RWPE1 (cell line): ENCODE measurements at regions not wholly inside any gene's neighbourhood (a gene's known extent, or its start where the extent isn't known, plus 50 kb on each side); places are given as distances from the start of the nearest gene placed in this dataset.
A peak's percentile ranks its signal among the peaks of the same experiment; 100 is the strongest.

Experiments used
- CTCF ChIA-PET: fragments of 350-600 bp; sonication (Branson Sonifier 250); formaldehyde crosslinking; extraction: SDS; loops from one replicate; lab custom pipeline; 2021; lab: Yijun Ruan, JAX
- POLR2A ChIA-PET: fragments of 400-600 bp; formaldehyde crosslinking; extraction: SDS; loops from one replicate; lab custom pipeline; 2020; ENCODE audit warnings: antibody characterized with exemption; ENCODE audit not compliant: low non-redundant PET; lab: Yijun Ruan, JAX
- DNase-seq: peaks from one replicate; pipeline ENCODE4 v3.0.0; 2012; ENCODE audit warnings: low spot score
- H3K27ac ChIP-seq: fragments of 450-650 bp; 2 replicates; pipeline ENCODE4 v1.5.1; 2017
- CTCF ChIP-seq: fragments of 450-650 bp; conservative IDR thresholded peaks from 2 replicates; pipeline ENCODE4 v1.5.1; 2017; ENCODE audit warnings: low read depth, mild to moderate bottlenecking

- ChIA-PET CTCF (interaction anchor here (0.7 kb wide), 1 partner anchor 45 kb away, joined by 4 read pairs; no protein-coding TSS in a partner anchor), POLR2A (no interaction called here)
- H3K27ac ChIP-seq: no peak overlapping the region
- no peak for DNase-seq
- no peak for TF ChIP-seq CTCF
Measured at GRCh38 chr17:31715446-31715845, 143.6 kb downstream of the COPRS start.

GRCh38 chr17:31704483-31704882 lies 154.6 kb downstream of the COPRS start:
- POLR2A ChIA-PET: no interaction called here
- TF ChIP-seq CTCF: no peak
- DNase-seq: no peak
- CTCF ChIA-PET: no interaction called here
- H3K27ac ChIP-seq: no peak overlapping the region

GRCh38 chr17:31702041-31702440 lies 157.0 kb downstream of the COPRS start:
- H3K27ac ChIP-seq: no peak overlapping the region
- ChIA-PET POLR2A (no interaction called here), CTCF (interaction anchor here (0.7 kb wide), 1 partner anchor 15 kb away, joined by 3 read pairs; no protein-coding TSS in a partner anchor)
- no peak for DNase-seq
- TF ChIP-seq CTCF: no peak

GRCh38 chr17:31700973-31701372 lies 158.1 kb downstream of the COPRS start:
- H3K27ac ChIP-seq: no peak overlapping the region
- ChIA-PET POLR2A (no interaction called here), CTCF (no interaction called here)
- TF ChIP-seq CTCF: no peak
- DNase-seq: no peak

- TF ChIP-seq CTCF: no peak
- no peak overlapping the region for H3K27ac ChIP-seq
- CTCF ChIA-PET: no interaction called here
- POLR2A ChIA-PET: no interaction called here
- DNase-seq: no peak
Measured at GRCh38 chr17:31699886-31700285, 159.2 kb downstream of the COPRS start.

- DNase-seq: peak; percentile 23
- no peak for TF ChIP-seq CTCF
- ChIA-PET CTCF (interaction anchor here (0.6 kb wide), 1 partner anchor 775 kb away, joined by 6 read pairs; no protein-coding TSS in a partner anchor), POLR2A (no interaction called here)
- H3K27ac ChIP-seq: no peak overlapping the region
Measured at GRCh38 chr17:31699281-31699680, 159.8 kb downstream of the COPRS start.
